ENCODE measurements at regions not wholly inside any gene's neighbourhood (a gene's known extent, or its start where the extent isn't known, plus 50 kb on each side); places are given as distances from the start of the nearest gene placed in this dataset.

DNA sequence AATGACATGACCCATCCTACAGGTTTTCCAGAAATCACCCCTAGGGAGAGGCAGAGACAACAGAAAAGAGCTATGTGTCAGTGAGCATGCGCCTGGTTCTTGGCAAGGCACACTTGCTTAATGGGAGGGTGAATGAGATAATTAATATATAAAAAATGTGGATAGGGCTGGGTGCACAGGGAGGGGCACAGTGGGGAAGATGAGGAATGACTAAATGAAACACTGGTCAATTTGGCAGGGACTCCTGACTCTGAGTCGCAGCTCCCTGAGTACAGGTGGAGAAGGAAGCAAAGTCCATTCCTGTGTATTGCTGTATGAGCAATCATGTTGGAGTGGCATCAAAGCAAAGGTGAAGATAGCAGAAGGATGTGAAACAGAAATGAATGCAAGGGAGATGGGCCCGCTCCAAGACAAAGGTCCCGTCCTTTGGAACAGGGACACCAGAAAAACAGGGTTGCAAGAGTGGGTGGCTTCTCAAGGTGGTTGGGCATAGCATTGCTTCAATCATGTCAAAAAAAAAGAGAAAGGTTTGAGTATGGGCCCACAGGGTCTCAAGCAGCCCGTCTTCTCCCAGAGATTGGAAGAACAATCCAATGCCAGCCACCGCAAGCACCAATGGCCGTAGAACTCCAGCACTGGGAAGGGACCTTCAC is 278.4 kb upstream of the AGTR2 start:
- Histone ChIP-seq H3K27ac (ENCODE audit: low read depth, low read length) (no peak overlapping the region), H3K27me3 (ENCODE audit: insufficient read depth, low read length, poor library complexity, severe bottlenecking) (no peaks in the 10 kb centered on the region), H3K4me3 (ENCODE audit: low read length) (no peak overlapping the region), H3K4me1 (ENCODE audit: insufficient read depth, low read length) (no peaks in the 10 kb centered on the region), H3K9me3 (ENCODE audit: low read length) (no peaks in the 10 kb centered on the region), H3K36me3 (ENCODE audit: insufficient read depth, low read length) (no peaks in the 10 kb centered on the region)
- Mint-ChIP-seq H3K36me3 (no peaks in the 10 kb centered on the region), H3K27ac (no peak overlapping the region), H3K27me3 (peaks cover 0 to 3% of the 10 kb centered on the region in 2 donors), H3K4me3 (no peak overlapping the region), H3K9me3 (no peaks in the 10 kb centered on the region), H3K4me1 (peaks cover 0 to 2% (median 0%) of the 10 kb centered on the region in 3 donors)
- ChIA-PET CTCF (no interaction called here), POLR2A (no interaction called here)
- no peak for DNase-seq

DNA sequence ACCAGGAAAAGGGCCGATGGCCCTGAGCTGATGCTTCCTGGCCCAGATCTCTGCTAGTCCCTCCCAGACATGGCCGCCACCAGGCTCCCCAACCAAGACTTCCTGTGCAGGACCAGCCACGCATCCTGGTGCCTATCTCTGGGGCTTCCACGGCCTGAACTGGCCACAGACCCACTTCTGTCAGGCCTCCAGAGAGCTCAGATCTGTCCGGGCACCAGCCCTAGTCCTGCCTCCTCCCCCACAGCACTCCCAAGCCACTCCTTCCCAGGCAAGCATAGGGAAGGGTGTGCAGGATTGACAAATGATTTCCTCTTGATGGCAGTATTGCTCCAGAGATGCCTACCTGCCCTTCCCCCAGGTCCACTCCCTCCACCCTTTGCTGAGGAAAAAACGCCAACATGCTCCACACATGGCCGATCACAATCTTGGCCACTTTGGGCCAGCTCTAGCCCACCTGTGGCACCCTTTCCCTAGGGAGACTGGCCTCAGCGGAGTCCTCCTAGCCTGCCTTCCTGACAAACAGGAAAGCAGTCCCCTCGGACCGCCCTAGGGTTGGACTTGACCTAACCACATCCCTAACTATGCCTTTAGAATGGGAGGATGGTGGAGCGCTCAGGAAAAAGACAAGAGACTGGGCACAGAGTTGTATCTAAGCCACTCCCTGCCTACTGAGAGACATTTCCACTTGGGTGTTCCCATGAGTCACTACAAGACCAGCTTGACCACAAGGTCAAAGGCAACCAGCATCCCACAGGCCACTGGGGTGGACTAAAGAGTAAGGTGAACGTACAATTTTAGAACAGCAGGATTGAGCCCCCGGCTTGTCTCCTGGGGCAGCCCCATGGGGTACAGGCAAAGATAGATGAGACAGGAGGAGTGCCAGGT is 277.5 kb upstream of the AGTR2 start:
- ChIA-PET POLR2A (no interaction called here), CTCF (no interaction called here)
- Mint-ChIP-seq H3K36me3 (no peaks in the 10 kb centered on the region), H3K4me3 (peak overlapping the region in 5 of 7 donors; percentile 65 to 80 (median 73)), H3K9me3 (peaks cover 0 to 2% (median 0%) of the 10 kb centered on the region in 5 donors), H3K4me1 (peaks cover 0 to 2% (median 0%) of the 10 kb centered on the region in 3 donors), H3K27me3 (peaks cover 0 to 3% of the 10 kb centered on the region in 2 donors), H3K27ac (peak overlapping the region in 3 of 8 donors; percentile 43 to 60 (median 48))
- Histone ChIP-seq H3K4me3 (ENCODE audit: low read length) (no peak overlapping the region), H3K9me3 (ENCODE audit: low read length) (no peaks in the 10 kb centered on the region), H3K36me3 (ENCODE audit: insufficient read depth, low read length) (no peaks in the 10 kb centered on the region), H3K27ac (ENCODE audit: low read depth, low read length) (no peak overlapping the region), H3K4me1 (ENCODE audit: insufficient read depth, low read length) (no peaks in the 10 kb centered on the region), H3K27me3 (ENCODE audit: insufficient read depth, low read length, poor library complexity, severe bottlenecking) (no peaks in the 10 kb centered on the region)
- DNase-seq = peak in 2 of 5 donors; percentile 36 to 38

DNA sequence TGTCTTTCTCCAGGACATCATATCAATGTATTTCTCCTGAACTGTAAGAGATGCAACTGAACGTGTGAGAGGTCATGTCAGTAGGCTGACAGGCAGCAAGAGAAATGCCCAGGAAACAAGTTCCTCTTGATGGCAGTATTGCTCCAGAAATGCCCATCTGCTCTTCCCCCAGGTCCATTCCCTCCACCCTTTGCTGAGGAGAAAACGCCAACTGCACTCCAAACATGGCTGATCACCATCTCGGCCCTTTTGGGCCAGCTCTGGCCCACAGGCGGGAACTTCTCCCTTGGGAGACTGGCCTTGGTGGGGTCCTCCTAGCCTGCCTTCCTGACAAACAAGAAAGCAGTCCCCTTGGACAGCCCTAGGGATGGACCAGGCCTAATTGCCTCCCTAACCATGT is 276.5 kb upstream of the AGTR2 start:
- no peak overlapping the region for H3K4me3 ChIP-seq (ENCODE audit: low read length)
- no peaks in the 10 kb centered on the region for H3K4me1 ChIP-seq (ENCODE audit: insufficient read depth, low read length)
- peak overlapping the region in 2 of 7 donors; percentile 4 to 7 for H3K4me3 Mint-ChIP-seq
- ChIA-PET POLR2A (no interaction called here), CTCF (no interaction called here)
- peaks cover 0 to 2% (median 0%) of the 10 kb centered on the region in 3 donors for H3K4me1 Mint-ChIP-seq
- H3K27me3 ChIP-seq (ENCODE audit: insufficient read depth, low read length, poor library complexity, severe bottlenecking) = no peaks in the 10 kb centered on the region
- no peaks in the 10 kb centered on the region for H3K36me3 ChIP-seq (ENCODE audit: insufficient read depth, low read length)
- H3K27ac Mint-ChIP-seq = no peak overlapping the region
- no peaks in the 10 kb centered on the region for H3K9me3 ChIP-seq (ENCODE audit: low read length)
- no peaks in the 10 kb centered on the region for H3K36me3 Mint-ChIP-seq
- H3K27ac ChIP-seq (ENCODE audit: low read depth, low read length) = no peak overlapping the region
- no peak for DNase-seq
- H3K27me3 Mint-ChIP-seq = peaks cover 0 to 3% of the 10 kb centered on the region in 2 donors
- peaks cover 0 to 2% (median 0%) of the 10 kb centered on the region in 5 donors for H3K9me3 Mint-ChIP-seq

DNA sequence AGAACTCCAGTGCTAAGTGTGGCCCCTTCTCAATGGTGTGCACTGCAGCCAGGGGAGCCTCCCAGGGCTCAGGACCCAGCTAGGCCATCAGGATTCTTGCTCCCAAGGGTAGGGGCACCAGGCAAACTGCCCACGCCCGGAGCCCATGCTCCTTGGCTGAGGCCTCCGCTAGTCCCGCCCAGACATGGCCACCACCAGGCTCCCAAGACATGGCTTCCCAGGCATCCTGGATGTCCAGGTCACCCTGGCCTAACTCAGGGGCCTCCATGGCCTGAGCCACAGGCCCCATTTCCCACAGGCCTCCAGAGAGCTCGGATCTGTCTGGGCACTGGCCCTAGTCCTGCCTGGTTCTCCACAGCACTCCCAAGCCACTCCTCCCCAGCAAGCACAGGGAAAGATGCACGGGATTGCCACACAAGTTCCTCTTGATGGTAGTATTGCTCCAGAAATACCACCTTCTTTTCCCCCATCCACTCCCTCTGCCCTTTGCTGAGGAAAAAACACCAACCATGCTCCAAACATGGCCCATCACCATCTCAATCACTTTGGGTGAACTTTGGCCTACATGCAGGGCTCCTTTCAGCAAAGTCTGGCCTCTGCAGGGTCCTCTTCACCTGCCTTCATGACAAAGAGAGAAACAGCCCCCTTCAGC is 274.7 kb upstream of the AGTR2 start:
- no peaks in the 10 kb centered on the region for H3K9me3 ChIP-seq (ENCODE audit: low read length)
- no peak for DNase-seq
- Mint-ChIP-seq H3K27ac (no peak overlapping the region), H3K36me3 (no peaks in the 10 kb centered on the region), H3K4me1 (peaks cover 0 to 5% (median 0%) of the 10 kb centered on the region in 3 donors), H3K9me3 (peaks cover 0 to 3% (median 2%) of the 10 kb centered on the region in 5 donors), H3K27me3 (peaks cover 0 to 5% of the 10 kb centered on the region in 2 donors), H3K4me3 (no peak overlapping the region)
- no peak overlapping the region for H3K27ac ChIP-seq (ENCODE audit: low read depth, low read length)
- no peaks in the 10 kb centered on the region for H3K36me3 ChIP-seq (ENCODE audit: insufficient read depth, low read length)
- no peaks in the 10 kb centered on the region for H3K4me1 ChIP-seq (ENCODE audit: insufficient read depth, low read length)
- CTCF ChIA-PET = no interaction called here
- no peak overlapping the region for H3K4me3 ChIP-seq (ENCODE audit: low read length)
- POLR2A ChIA-PET = no interaction called here
- no peaks in the 10 kb centered on the region for H3K27me3 ChIP-seq (ENCODE audit: insufficient read depth, low read length, poor library complexity, severe bottlenecking)

DNA sequence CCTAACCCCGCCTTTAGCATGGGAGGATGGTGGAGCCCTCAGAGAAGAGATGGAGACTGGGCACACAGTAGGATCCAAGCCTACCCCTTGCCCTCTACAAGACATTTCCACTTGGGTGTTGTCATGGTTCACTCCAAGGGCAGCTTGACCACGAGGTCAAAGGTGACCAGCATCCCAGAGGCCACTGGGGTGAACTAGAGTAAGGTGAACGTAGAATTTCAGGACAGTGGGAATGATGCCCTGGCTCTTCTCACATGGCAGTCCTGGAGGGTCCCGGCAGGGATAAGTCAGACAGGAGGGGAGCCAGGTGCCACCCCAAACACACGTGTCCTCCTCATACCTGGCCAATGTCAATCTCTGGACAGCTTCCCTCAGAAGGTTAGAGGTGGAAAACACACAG is 274.2 kb upstream of the AGTR2 start:
- H3K4me1 Mint-ChIP-seq = peaks cover 0 to 5% (median 0%) of the 10 kb centered on the region in 3 donors
- POLR2A ChIA-PET = no interaction called here

DNA sequence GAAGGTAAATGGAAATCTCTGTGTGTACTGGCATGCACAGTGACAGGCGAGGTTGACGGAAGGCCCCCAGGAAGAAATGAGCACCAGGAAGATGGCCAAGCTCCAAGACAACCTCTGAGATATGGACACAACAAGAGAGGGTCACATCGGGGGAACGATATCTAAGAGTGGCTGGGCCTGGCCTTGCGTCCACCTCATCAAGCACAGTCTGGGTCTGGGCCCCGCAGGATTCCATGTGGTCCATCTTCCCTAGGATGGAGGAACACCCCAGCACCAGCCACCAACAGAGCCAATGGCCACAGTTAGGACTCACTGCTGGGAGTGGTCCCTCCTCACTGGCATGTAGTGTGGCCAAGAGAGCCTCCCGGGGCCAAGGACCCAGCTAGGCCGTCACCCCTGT is 272.6 kb upstream of the AGTR2 start:
- ChIA-PET POLR2A (no interaction called here), CTCF (no interaction called here)
- no peak overlapping the region for H3K27ac ChIP-seq (ENCODE audit: low read depth, low read length)
- H3K4me1 Mint-ChIP-seq = peaks cover 0 to 5% (median 0%) of the 10 kb centered on the region in 3 donors
- H3K4me1 ChIP-seq (ENCODE audit: insufficient read depth, low read length) = no peaks in the 10 kb centered on the region
- H3K27me3 ChIP-seq (ENCODE audit: insufficient read depth, low read length, poor library complexity, severe bottlenecking) = no peaks in the 10 kb centered on the region
- H3K4me3 Mint-ChIP-seq = no peak overlapping the region
- no peaks in the 10 kb centered on the region for H3K36me3 ChIP-seq (ENCODE audit: insufficient read depth, low read length)
- H3K36me3 Mint-ChIP-seq = no peaks in the 10 kb centered on the region
- peaks cover 0 to 5% of the 10 kb centered on the region in 2 donors for H3K27me3 Mint-ChIP-seq
- H3K9me3 Mint-ChIP-seq = peaks cover 0 to 3% (median 2%) of the 10 kb centered on the region in 5 donors
- H3K4me3 ChIP-seq (ENCODE audit: low read length) = no peak overlapping the region
- DNase-seq = no peak
- H3K27ac Mint-ChIP-seq = no peak overlapping the region
- no peaks in the 10 kb centered on the region for H3K9me3 ChIP-seq (ENCODE audit: low read length)

More for the DNA sequence above, 274.2 kb upstream of the AGTR2 start:
- Mint-ChIP-seq H3K27ac (no peak overlapping the region), H3K9me3 (peaks cover 0 to 3% (median 2%) of the 10 kb centered on the region in 5 donors), H3K4me3 (no peak overlapping the region), H3K36me3 (no peaks in the 10 kb centered on the region), H3K27me3 (peaks cover 0 to 5% of the 10 kb centered on the region in 2 donors)
- no peaks in the 10 kb centered on the region for H3K36me3 ChIP-seq (ENCODE audit: insufficient read depth, low read length)
- no peak overlapping the region for H3K4me3 ChIP-seq (ENCODE audit: low read length)
- no peak overlapping the region for H3K27ac ChIP-seq (ENCODE audit: low read depth, low read length)
- no peak for DNase-seq
- no peaks in the 10 kb centered on the region for H3K4me1 ChIP-seq (ENCODE audit: insufficient read depth, low read length)
- H3K27me3 ChIP-seq (ENCODE audit: insufficient read depth, low read length, poor library complexity, severe bottlenecking) = no peaks in the 10 kb centered on the region
- no peaks in the 10 kb centered on the region for H3K9me3 ChIP-seq (ENCODE audit: low read length)
- CTCF ChIA-PET = no interaction called here

DNA sequence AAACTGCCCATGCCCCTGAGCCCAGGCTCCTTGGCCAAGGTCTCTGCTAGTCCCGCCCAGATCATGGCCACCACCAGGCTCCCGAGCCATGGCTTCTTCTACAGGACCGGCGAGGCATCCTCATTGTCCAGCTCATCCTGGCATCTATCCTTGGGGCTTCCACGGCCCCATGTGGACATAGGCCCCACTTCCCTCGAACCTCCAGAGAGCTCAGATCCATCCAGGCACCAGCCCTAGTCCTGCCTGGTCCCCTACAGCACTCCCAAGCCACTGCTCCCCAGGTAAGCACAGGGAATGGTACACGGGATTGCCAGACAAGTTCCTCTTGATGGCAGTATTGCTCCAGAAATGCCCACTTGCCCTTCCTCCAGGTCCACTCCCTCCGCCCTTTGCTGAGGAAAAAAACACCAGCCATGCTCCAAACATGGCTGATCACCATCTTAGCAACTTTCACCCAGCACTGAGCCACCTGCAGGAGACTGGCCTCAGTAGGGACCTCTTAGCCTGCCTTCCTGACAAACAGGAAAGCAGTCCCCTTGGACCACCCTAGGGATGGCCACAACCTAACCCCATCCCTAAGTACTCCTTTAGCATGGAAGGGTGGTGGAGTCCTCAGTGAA is 272.1 kb upstream of the AGTR2 start:
- peak overlapping the region in 1 of 7 donors; percentile 82 for H3K4me3 Mint-ChIP-seq
- Histone ChIP-seq H3K27ac (ENCODE audit: low read depth, low read length) (no peak overlapping the region), H3K4me1 (ENCODE audit: insufficient read depth, low read length) (no peaks in the 10 kb centered on the region), H3K27me3 (ENCODE audit: insufficient read depth, low read length, poor library complexity, severe bottlenecking) (no peaks in the 10 kb centered on the region), H3K9me3 (ENCODE audit: low read length) (no peaks in the 10 kb centered on the region), H3K4me3 (ENCODE audit: low read length) (no peak overlapping the region), H3K36me3 (ENCODE audit: insufficient read depth, low read length) (no peaks in the 10 kb centered on the region)
- peaks cover 0 to 3% (median 2%) of the 10 kb centered on the region in 5 donors for H3K9me3 Mint-ChIP-seq
- ChIA-PET CTCF (no interaction called here), POLR2A (no interaction called here)
- H3K4me1 Mint-ChIP-seq = peaks cover 0 to 3% (median 0%) of the 10 kb centered on the region in 3 donors
- peaks cover 0 to 2% of the 10 kb centered on the region in 2 donors for H3K27me3 Mint-ChIP-seq
- DNase-seq = peak in 2 of 5 donors; percentile 54 to 64
- no peaks in the 10 kb centered on the region for H3K36me3 Mint-ChIP-seq
- peak overlapping the region in 1 of 8 donors; percentile 54 for H3K27ac Mint-ChIP-seq
